Midbrain (tissue), 1 donor: ENCODE measurements at regions not wholly inside any gene's neighbourhood (a gene's known extent, or its start where the extent isn't known, plus 50 kb on each side); places are given as distances from the start of the nearest gene placed in this dataset.

ENCODE experiments used
- DNase-seq: peaks from one replicate; lab custom pipeline; 2025; lab: John Stamatoyannopoulos, UW

DNA sequence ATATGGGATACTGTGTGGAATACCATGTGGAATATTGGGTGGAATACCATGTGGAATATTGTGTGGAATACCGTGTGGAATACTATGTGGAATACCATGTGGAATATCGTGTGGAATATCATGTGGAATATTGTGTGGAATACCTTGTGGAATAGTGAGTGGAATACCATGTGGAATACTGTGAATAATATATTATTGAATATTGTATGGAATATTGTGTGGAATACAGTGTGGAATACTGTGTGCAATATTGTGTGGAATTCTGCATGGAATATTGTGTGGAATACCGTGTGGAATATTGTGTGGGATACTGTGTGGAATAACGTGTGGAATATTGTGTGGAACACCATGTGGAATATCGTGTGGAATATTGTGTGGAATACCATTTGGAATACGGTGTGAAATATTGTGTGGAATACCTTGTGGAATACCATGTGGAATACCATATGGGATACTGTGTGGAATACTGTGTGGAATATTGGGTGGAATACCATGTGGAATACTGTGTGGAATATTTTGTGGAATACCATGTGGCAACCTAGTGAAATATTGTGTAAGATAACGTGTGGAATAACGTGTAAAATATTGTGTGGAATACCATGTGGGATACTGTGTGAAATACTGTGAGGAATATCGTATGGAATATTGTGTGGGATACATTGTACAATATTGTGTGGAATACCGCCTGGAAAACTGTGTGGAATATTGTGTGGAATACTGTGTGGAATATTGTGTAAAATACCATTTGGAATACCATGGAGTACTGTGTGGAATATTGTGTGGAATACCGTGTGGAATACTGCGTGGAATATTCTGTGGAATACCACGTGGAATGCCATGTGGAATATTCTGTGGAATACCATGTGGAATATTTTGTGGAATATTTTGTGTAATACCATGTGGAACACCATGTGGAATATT, 133.9 kb upstream of the CHST15 start:
- DNase-seq = no peak

GRCh38 chr10:124226271-124227054, 133.1 kb upstream of the CHST15 start:
- DNase-seq = no peak

GRCh38 chr10:124225467-124226270, 132.3 kb upstream of the CHST15 start:
- no peak for DNase-seq

- no peak for DNase-seq
Measured at GRCh38 chr10:124225029-124225466, 131.7 kb upstream of the CHST15 start.

DNA sequence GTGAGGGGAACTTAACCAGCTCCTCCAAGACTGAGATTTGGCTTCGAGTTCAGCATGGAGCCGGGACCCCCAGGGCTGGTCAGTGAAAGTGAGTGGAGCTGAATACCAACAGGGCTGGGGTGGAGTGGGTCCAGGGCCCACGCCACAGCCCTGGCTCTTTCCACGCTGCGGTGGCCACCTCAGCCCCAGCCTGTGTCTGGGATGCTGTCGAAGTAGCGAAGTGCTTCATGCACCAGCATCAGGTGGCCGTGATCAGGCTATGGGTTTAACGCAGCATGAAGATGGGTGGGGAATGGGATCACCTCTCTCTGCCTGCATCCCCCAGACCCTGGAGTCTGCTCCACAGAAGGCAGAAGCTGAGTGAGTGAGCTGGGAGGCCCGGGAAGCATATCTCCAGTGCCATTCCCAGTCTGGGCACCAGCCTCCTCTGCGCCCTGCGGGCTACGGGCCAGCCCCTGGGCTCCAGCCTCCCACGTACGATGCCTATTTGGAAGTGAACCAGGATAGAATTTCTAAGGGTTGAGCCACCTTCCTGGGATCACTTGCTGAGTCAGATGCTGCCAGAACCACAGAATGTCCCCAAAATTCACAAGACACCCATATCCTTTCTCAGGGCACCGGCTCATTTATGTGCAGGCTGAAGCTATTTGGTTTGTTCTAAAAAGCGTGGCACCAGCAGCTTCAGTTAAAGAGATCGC, 131.1 kb upstream of the CHST15 start:
- peak; percentile 24 for DNase-seq

- DNase-seq = no peak
Measured at GRCh38 chr10:124223711-124224085, 130.3 kb upstream of the CHST15 start.

GRCh38 chr10:124222988-124223710, 129.8 kb upstream of the CHST15 start:
- DNase-seq = no peak

- no peak for DNase-seq
Measured at GRCh38 chr10:124222318-124222987, 129.1 kb upstream of the CHST15 start.

DNA sequence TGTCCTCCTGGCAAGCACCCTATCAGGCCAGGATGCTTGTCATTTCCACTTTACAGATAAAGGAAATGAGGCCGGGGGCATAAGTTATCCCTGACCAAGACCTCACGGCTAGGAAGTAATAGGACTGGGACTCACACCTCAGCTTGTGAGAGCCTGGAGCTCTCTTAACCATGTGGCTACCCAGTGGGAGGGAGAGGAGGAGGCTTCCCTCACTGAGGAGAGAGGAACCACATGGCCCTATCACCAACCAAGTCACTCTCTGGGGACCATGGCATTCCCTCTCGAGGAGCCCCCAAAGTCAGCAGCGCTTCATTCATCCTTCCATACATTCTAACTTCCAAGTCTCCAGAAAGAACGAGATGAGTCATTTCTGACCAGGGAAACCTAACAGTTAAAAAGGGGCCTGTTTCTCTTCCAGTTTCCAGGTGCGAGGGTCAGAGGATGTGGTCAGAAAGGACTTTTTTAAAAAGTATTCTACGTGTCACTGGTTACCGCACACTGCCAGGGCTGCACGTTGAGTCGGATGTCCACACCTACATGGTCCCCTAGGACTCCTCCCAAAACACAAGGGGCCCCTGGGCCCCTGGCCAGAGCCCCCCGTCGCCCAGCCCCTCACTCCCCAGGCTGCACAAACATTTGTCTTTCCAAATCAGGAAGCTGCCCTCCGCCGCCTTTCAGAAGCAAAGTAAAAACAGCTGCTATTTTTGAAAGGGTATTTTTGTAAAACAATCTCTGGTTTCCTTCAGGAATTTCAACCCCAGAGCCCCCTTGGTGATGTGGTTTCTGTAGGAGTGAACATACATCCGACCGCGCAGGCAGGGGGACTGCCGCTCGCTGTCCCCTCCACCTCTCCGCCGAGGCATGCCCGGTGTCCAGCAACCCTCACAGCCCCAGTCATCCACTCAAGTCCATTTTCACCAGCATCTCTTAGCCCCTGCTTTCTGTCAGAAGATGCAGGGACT, 128.2 kb upstream of the CHST15 start:
- DNase-seq = no peak

GRCh38 chr10:124220971-124221355, 127.6 kb upstream of the CHST15 start:
- DNase-seq = no peak

- DNase-seq = no peak
Measured at GRCh38 chr10:124220547-124220946, 127.1 kb upstream of the CHST15 start.

DNA sequence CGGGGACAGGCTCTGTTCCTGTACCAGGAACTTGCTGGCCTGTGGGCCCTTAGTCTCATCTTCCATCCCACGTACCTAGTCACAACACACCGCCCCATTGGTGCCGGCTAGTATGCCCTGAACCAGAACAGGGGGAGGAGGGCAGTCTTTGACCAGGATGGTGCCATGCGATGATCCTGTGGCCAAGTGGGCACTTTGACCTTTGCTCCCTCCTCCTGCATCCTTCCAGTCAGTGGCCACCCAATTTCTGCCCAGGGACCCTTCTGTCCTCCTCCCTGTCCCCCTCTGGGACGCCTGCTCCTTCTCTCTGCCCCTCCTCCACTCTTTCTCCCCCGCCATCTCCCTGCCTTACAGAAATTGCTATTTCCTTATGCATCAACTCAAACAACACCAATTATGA, 126.3 kb upstream of the CHST15 start:
- no peak for DNase-seq

GRCh38 chr10:124219062-124219461, 125.7 kb upstream of the CHST15 start:
- DNase-seq = no peak

GRCh38 chr10:124217906-124218804, 124.8 kb upstream of the CHST15 start:
- no peak for DNase-seq

DNA sequence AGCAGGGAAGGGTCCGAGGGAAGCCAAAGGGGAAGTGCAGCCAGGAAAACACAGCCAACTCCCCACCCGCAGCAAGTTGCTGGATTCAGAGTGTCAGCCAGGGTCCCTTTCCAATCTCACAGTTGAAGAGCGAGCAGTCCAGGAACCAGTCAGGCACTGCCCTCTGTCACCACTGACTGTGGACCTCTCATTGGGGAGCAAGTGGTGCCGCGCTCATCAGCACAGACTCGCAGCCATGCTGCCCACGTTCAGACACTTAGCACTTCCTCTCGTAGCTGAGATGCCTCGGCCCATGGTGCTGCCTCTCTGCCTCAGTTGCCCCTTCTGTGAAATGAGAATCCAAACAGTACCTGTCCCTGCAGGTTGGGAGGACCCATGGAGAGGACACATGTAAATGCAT, 123.6 kb upstream of the CHST15 start:
- DNase-seq = no peak

DNA sequence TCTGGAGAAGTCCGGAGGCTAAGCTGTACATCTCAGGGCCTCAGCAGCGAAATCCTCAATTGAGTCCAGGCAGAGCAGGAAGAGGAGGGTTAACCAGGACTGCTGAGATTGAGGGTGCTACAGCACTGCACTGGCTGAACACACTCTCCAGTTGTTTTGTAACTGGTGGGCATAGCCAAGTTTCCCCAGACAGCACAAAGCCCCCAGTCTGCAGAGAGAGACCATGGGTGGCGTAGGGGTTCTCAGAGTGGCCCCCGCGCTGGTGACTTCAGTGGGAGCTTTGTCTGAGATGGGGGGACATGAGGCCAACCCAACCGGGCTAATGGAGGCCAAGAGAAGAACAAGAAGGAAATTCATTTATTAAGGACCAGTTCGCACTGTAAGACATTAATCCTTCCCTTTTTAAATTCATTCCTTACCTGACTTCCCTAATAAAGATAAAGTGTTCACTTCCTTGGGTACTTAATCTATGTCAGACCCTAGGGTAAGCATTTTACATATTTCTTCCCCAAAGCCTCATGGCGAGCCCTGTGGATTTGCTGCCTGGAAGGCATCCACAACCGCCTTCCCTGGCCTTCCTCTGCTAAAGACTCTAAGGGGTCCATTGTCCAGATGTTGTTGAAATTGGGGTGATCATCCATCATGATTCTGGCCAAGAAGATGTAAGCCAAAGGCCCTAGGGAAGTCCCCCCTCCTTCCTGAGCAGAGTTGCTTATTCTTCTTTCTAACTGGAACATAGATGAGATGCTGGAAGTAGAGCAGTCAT, 121.4 kb upstream of the CHST15 start:
- DNase-seq = no peak

GRCh38 chr10:124213899-124214510, 120.6 kb upstream of the CHST15 start:
- DNase-seq = no peak
